ENCODE measurements at regions not wholly inside any gene's neighbourhood (a gene's known extent, or its start where the extent isn't known, plus 50 kb on each side); places are given as distances from the start of the nearest gene placed in this dataset.

- TF ChIP-seq, protein P1, sequence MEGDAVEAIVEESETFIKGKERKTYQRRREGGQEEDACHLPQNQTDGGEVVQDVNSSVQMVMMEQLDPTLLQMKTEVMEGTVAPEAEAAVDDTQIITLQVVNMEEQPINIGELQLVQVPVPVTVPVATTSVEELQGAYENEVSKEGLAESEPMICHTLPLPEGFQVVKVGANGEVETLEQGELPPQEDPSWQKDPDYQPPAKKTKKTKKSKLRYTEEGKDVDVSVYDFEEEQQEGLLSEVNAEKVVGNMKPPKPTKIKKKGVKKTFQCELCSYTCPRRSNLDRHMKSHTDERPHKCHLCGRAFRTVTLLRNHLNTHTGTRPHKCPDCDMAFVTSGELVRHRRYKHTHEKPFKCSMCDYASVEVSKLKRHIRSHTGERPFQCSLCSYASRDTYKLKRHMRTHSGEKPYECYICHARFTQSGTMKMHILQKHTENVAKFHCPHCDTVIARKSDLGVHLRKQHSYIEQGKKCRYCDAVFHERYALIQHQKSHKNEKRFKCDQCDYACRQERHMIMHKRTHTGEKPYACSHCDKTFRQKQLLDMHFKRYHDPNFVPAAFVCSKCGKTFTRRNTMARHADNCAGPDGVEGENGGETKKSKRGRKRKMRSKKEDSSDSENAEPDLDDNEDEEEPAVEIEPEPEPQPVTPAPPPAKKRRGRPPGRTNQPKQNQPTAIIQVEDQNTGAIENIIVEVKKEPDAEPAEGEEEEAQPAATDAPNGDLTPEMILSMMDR (IDR thresholded peaks at IDR 0.05; ENCODE audit: low read depth, low read length), result no peak
- no peak for TF ChIP-seq EZH2phosphoT487 (IDR thresholded peaks at IDR 0.05; ENCODE audit: low read depth)
Measured at GRCh38 chr13:78325585-78325984, 277.8 kb downstream of the POU4F1 start.
